Vagina (tissue), 2 donors: ENCODE measurements at regions not wholly inside any gene's neighbourhood (a gene's known extent, or its start where the extent isn't known, plus 50 kb on each side); places are given as distances from the start of the nearest gene placed in this dataset.
"Not testable (repeated sequence)": the region's sequence is repeated elsewhere in the genome, so short reads cannot be mapped to it uniquely, and the experiment has no call there.

Source experiments
- POLR2A ChIP-seq, 2 donors: fragments of 450-650 bp; IDR thresholded peaks; one replicate each; pipeline ENCODE4 v1.6.1; 2017; ENCODE audit warnings: antibody characterized with exemption in 2 of 2, mild to moderate bottlenecking in 2 of 2, moderate library complexity in 2 of 2
- TF ChIP-seq, protein P1 (sequence below), 3 experiments: fragments of 450-650 bp in 2 of 3; fragments of 200-600 bp in 1 of 3; sonication (generic) in 1 of 3; IDR thresholded peaks; one replicate each; pipeline ENCODE4 v1.5.1; 2017 to 2019; ENCODE audit warnings: antibody characterized with exemption in 3 of 3, mild to moderate bottlenecking in 2 of 3, moderate library complexity in 2 of 3

DNA sequence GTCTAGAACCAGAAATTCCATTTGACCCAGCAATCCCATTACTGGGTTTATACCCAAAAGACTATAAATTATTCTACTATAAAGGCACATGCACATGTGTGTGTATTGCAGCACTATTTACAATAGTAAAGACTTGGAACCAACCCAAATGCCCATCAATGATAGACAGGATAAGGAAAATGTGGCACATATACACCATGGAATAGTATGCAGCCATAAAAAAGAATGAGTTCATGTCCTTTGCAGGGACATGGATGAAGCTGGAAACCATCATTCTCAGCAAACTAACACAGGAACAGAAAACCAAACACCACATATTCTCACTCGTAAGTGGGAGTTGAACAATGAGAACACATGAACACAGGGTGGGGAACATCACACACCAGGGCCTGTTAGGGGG is 57.0 kb downstream of the XCL2 start:
- TF ChIP-seq, protein P1, sequence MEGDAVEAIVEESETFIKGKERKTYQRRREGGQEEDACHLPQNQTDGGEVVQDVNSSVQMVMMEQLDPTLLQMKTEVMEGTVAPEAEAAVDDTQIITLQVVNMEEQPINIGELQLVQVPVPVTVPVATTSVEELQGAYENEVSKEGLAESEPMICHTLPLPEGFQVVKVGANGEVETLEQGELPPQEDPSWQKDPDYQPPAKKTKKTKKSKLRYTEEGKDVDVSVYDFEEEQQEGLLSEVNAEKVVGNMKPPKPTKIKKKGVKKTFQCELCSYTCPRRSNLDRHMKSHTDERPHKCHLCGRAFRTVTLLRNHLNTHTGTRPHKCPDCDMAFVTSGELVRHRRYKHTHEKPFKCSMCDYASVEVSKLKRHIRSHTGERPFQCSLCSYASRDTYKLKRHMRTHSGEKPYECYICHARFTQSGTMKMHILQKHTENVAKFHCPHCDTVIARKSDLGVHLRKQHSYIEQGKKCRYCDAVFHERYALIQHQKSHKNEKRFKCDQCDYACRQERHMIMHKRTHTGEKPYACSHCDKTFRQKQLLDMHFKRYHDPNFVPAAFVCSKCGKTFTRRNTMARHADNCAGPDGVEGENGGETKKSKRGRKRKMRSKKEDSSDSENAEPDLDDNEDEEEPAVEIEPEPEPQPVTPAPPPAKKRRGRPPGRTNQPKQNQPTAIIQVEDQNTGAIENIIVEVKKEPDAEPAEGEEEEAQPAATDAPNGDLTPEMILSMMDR (IDR thresholded peaks at IDR 0.05) = not testable (repeated sequence)
- TF ChIP-seq POLR2A (IDR thresholded peaks at IDR 0.05) = not testable (repeated sequence)
